Astrocyte (in vitro differentiated cells and primary cell): ENCODE measurements at regions not wholly inside any gene's neighbourhood (a gene's known extent, or its start where the extent isn't known, plus 50 kb on each side); places are given as distances from the start of the nearest gene placed in this dataset.

ENCODE experiments used
- EZH2 ChIP-seq: IDR thresholded peaks from 2 replicates; pipeline ENCODE4 v1.6.1; 2012; ENCODE audit warnings: mild to moderate bottlenecking, low read length, inconsistent platforms; ENCODE audit not compliant: insufficient read depth
- TF ChIP-seq, protein P1 (sequence below): IDR thresholded peaks from 2 replicates; pipeline ENCODE4 v1.5.1; 2011; ENCODE audit warnings: low read depth, mild to moderate bottlenecking, inconsistent platforms, low read length, moderate library complexity; ENCODE audit not compliant: insufficient read depth

DNA sequence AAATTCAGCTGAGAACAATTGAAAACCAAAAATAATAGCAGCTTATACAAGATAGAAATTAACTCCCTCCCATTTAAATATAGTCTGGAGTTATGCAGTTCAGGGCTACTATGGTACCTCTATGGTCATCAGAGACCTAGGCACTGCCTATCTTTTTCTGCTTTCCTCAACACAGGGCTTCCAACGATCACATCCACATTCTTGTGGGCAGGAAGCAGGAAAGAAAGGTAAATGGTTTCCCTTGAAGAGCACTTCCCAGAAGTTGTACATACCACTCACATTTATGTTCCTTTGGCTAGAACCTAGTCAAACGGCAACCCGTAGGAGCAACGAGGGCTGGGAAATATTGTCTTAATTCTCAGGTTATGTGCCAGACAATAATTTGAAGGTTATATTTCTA, 197.7 kb upstream of the PRICKLE2 start:
- TF ChIP-seq, protein P1, sequence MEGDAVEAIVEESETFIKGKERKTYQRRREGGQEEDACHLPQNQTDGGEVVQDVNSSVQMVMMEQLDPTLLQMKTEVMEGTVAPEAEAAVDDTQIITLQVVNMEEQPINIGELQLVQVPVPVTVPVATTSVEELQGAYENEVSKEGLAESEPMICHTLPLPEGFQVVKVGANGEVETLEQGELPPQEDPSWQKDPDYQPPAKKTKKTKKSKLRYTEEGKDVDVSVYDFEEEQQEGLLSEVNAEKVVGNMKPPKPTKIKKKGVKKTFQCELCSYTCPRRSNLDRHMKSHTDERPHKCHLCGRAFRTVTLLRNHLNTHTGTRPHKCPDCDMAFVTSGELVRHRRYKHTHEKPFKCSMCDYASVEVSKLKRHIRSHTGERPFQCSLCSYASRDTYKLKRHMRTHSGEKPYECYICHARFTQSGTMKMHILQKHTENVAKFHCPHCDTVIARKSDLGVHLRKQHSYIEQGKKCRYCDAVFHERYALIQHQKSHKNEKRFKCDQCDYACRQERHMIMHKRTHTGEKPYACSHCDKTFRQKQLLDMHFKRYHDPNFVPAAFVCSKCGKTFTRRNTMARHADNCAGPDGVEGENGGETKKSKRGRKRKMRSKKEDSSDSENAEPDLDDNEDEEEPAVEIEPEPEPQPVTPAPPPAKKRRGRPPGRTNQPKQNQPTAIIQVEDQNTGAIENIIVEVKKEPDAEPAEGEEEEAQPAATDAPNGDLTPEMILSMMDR, result no peak
- no peak for TF ChIP-seq EZH2
